ENCODE measurements at regions not wholly inside any gene's neighbourhood (a gene's known extent, or its start where the extent isn't known, plus 50 kb on each side); places are given as distances from the start of the nearest gene placed in this dataset.
"Not testable (repeated sequence)": the region's sequence is repeated elsewhere in the genome, so short reads cannot be mapped to it uniquely, and the experiment has no call there.

DNA sequence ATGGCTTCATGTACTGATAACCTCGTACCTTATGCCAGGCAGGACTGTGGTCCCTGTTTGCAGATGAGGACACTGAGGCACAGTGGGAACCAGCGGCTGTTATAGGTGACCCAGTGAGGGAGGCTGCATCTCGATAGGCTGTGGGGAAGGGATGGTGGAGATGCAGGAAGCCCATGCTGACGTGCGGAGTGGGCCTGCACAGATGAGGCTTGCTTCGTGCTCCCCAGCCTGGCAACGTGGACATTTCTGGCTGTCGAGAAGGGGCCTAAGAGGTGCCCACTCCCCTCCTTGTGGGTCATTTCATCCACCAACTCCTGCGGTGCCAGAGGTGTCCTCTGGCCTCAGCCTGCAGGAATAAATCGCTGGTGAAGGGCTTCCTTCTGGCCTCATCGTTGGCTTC is 107.4 kb downstream of the SLC25A47 start:
- no peak for DNase-seq
- in situ Hi-C loops (cut with HindIII; ENCODE audit: low pct_ligation_motif_present, low pct_unique_long_range_greater_than_20kb, low sequenced_read_pairs): no loop called here

- in situ Hi-C loops (cut with HindIII; ENCODE audit: low pct_ligation_motif_present, low pct_unique_long_range_greater_than_20kb, low sequenced_read_pairs); DNase-seq: not testable (repeated sequence)
These were observed 108.3 kb downstream of the SLC25A47 start for GRCh38 chr14:100431461-100431860.

GRCh38 chr14:100432652-100433427 is 109.7 kb downstream of the SLC25A47 start:
- in situ Hi-C loops (cut with HindIII; ENCODE audit: low pct_ligation_motif_present, low pct_unique_long_range_greater_than_20kb, low sequenced_read_pairs): no loop called here
- no peak for DNase-seq

GRCh38 chr14:100433428-100433814 is 110.3 kb downstream of the SLC25A47 start:
- in situ Hi-C loops (cut with HindIII; ENCODE audit: low pct_ligation_motif_present, low pct_unique_long_range_greater_than_20kb, low sequenced_read_pairs): no loop called here
- DNase-seq: no peak

GRCh38 chr14:100434033-100434601 is 111.0 kb downstream of the SLC25A47 start:
- no peak for DNase-seq
- in situ Hi-C loops (cut with HindIII; ENCODE audit: low pct_ligation_motif_present, low pct_unique_long_range_greater_than_20kb, low sequenced_read_pairs): no loop called here

DNA sequence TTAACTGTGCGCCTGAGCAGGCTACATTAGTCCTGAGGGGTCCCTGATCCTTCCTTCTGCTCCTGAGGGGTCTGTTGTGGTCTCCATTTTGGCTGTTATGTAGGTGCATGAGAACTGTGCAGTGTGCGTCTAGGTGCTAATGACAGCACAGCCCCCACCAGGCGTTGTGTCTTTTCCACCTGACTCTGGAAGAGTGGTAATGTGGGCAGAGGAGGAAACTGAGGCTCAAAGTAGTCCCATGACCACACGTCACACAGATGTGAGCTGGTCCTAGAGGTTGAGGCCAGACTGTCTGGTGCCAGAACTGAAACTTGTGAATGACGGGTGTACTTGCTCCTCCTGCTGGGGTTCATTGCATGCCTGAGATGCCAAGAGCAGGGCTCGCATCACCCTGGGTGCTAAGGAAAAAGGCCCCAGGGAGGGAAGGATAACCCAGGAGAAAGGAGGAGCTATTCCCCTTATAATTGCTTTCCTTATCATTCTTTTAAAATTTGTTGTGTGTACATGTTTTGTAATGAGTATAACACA is 111.8 kb downstream of the SLC25A47 start:
- no peak for DNase-seq
- in situ Hi-C loops (cut with HindIII; ENCODE audit: low pct_ligation_motif_present, low pct_unique_long_range_greater_than_20kb, low sequenced_read_pairs): no loop called here

DNA sequence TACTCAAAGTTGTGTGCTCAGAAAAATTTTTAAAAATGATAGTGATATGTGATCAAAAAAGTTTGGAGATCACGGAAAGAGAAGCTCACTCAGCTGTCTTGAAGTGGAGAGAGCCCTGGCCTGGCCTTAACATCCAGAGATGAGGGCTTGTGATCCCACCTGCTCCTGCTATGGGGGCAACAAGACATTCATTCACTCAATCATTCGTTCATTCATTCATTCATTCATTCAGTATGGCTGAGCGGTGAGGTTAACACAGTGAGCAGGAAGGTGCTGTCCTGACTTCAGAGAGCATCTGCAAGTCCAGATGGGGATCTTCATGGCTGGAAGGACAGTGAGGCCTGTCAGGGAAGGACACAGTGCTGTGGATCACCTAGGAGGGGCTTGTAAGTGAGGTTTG is 112.3 kb downstream of the SLC25A47 start:
- DNase-seq: no peak
- in situ Hi-C loops (cut with HindIII; ENCODE audit: low pct_ligation_motif_present, low pct_unique_long_range_greater_than_20kb, low sequenced_read_pairs): no loop called here

DNA sequence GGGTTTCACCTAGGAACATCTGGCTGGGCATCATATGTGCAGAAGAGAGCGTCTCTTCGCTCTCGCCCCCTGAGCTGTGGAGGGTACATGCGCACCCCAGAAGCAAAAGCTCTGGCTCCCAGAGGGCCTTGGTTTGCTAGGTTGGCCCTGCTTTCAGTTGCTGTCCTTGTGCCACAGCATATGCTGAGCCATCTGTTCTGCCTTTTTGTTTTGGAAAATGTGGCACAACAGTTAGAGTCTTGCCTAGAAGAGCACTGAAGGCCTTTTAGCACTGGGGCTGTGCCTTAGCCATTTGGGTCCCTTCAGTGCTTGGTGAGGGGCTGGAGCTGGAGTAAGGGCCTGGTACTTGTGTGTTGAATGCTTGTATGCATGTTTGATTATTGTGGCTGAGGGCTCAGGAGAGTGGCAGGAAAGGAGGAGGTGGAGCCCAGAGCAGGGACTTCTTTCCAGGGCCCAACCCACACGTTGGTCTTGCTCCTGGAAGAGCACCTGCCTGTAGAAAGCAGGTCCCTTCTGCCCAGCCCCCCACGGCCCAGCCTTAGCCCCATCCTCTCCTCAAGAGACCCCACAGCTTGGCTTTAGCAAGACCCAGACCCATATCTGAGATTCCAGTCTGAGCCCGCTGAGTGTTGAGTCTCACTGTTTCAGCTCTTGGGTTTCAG is 113.7 kb downstream of the SLC25A47 start:
- in situ Hi-C loops (cut with HindIII; ENCODE audit: low pct_ligation_motif_present, low pct_unique_long_range_greater_than_20kb, low sequenced_read_pairs): no loop called here
- no peak for DNase-seq

- DNase-seq: no peak
- in situ Hi-C loops (cut with HindIII; ENCODE audit: low pct_ligation_motif_present, low pct_unique_long_range_greater_than_20kb, low sequenced_read_pairs): no loop called here
These were observed 115.1 kb downstream of the SLC25A47 start for GRCh38 chr14:100438271-100438670.

GRCh38 chr14:100438678-100439592 is 115.8 kb downstream of the SLC25A47 start:
- peak; percentile 69 for DNase-seq
- in situ Hi-C loops (cut with HindIII; ENCODE audit: low pct_ligation_motif_present, low pct_unique_long_range_greater_than_20kb, low sequenced_read_pairs): no loop called here

GRCh38 chr14:100439781-100440180 is 116.6 kb downstream of the SLC25A47 start:
- in situ Hi-C loops (cut with HindIII; ENCODE audit: low pct_ligation_motif_present, low pct_unique_long_range_greater_than_20kb, low sequenced_read_pairs): no loop called here
- peak; percentile 14 for DNase-seq

GRCh38 chr14:100440207-100440631 is 117.1 kb downstream of the SLC25A47 start:
- in situ Hi-C loops (cut with HindIII; ENCODE audit: low pct_ligation_motif_present, low pct_unique_long_range_greater_than_20kb, low sequenced_read_pairs): no loop called here
- DNase-seq: peak; percentile 74

- no peak for DNase-seq
- in situ Hi-C loops (cut with HindIII; ENCODE audit: low pct_ligation_motif_present, low pct_unique_long_range_greater_than_20kb, low sequenced_read_pairs): no loop called here
These were observed 117.6 kb downstream of the SLC25A47 start for GRCh38 chr14:100440758-100441203.

DNA sequence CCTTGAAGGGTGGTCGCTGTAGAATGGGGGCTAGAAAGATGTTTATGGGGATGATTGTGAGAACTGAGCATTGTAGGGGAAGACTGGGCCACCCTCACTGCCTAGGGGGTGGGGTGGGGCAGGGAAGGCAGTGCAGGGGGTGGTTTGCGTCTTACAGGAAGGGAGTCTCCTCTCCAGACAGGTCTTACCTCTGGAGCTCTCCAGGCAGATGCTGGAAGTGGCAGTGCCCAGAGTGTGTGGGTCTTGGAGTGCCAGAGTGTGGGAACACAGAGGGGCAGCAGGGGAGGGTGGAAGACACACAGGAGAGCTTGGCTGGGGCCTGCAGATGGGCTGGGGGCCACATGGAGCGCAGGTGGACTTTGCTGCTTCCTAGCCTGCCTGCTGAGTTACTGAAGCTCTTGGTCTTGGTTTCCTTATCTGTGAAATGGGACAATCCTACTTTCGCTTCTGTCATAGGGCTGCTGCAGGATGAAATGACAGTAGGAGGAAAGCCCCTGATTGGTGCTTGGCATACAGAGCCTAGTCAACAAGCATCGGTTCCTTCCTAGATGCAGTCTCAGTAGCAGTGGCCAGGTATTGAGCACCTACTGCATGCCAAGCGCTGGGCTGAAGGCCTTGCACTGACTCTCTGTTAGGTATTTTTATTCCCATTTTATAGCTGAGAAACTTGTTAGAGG is 118.3 kb downstream of the SLC25A47 start:
- no peak for DNase-seq
- in situ Hi-C loops (cut with HindIII; ENCODE audit: low pct_ligation_motif_present, low pct_unique_long_range_greater_than_20kb, low sequenced_read_pairs): no loop called here

GRCh38 chr14:100442036-100442435 is 118.9 kb downstream of the SLC25A47 start:
- in situ Hi-C loops (cut with HindIII; ENCODE audit: low pct_ligation_motif_present, low pct_unique_long_range_greater_than_20kb, low sequenced_read_pairs): no loop called here
- DNase-seq: no peak

DNA sequence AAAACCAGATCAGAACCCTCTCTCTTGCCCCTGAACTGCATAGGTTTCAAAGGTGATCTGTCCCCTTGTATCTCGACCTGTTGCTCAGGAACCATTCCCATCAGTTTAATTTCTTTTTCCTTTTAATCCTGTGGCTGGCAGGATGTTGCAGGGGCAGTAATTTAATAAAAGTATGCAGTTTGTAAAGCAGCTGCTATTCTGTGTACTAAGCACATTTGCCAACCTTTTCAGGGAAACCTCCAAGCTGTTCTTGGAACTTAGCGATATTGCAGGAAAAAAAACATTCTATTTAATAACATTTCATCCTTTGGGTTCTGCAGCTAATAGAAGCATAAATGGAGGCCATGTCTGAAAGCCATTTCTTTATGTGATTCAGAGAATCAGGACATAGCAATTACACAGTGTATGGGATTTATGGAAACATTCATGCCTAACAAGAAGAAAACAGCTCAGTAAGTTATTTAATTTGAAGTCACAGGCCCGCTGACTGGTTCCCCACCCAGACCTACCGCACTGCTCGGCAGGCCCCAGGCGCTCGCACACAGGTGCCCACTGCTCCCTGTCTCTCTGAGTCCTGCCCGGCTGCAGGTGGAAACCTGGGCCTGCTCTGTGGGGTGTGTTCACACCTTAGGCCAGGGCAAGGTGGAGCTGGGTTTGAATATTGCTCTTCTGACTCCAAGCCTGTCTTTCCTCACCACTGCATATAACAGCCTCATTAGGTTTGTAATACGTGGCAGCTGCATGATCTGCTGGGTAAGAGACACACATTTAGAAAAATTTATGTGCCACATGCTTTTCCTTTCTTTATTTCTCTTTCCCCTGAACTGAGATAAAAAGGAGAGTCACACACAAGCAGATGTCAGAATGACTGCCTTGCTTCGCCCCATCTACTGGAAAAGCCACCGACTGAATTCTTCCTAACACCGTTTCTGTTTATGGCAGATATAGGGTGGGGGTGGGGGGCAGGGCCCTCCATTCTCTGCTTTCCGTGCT is 119.7 kb downstream of the SLC25A47 start:
- in situ Hi-C loops (cut with HindIII; ENCODE audit: low pct_ligation_motif_present, low pct_unique_long_range_greater_than_20kb, low sequenced_read_pairs): no loop called here
- no peak for DNase-seq

DNA sequence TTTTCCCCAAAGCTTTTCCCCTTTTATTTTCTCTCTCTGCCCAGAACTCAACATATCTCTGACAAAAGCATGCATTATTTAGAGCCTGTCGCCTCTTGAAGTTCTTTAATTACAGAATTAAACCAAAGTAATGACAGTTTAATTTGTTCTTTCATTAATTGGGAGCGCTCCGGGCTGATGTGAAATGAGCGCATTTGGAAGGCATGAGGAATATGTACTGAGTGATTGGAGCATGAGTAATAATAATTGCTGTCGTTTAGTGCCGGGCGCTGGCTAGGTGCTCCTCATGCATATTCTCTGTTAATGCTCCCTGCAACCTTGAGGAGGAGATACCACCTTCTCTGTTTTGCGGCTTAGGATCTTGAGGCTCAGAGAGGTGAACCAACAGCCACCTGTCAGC is 120.5 kb downstream of the SLC25A47 start:
- in situ Hi-C loops (cut with HindIII; ENCODE audit: low pct_ligation_motif_present, low pct_unique_long_range_greater_than_20kb, low sequenced_read_pairs): no loop called here
- DNase-seq: no peak
